PC-9 (cell line): ENCODE measurements at regions not wholly inside any gene's neighbourhood (a gene's known extent, or its start where the extent isn't known, plus 50 kb on each side); places are given as distances from the start of the nearest gene placed in this dataset.

Source experiments
- EZH2 ChIP-seq: fragments of 200-600 bp; sonication (generic); IDR thresholded peaks from 2 replicates; pipeline ENCODE4 v1.8.0; 2017; ENCODE audit warnings: antibody characterized with exemption, low read depth
- TF ChIP-seq, protein P1 (sequence below): fragments of 200-600 bp; sonication (generic); conservative IDR thresholded peaks from 2 replicates; pipeline ENCODE4 v1.6.1; 2017; ENCODE audit warnings: mixed run types, antibody characterized with exemption, mild to moderate bottlenecking, moderate library complexity

DNA sequence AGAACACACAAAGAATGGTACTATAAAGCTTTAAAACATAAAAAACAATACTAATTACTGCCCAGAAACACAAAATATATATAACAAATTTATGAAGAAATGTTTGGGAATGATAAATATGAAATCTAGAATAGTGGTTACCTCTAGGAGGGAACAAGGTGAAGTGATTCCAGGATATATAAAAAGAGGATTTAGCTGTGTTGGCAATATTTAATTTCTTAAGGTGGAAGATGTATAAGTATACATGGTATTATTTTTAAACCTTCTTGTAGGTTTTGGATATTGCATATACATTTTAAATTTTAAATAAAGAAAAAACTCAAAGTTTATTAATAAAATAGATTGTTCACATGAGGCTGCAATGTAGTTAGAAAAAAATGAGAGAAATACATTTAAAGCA is 112.7 kb upstream of the ZNF618 start:
- TF ChIP-seq, protein P1, sequence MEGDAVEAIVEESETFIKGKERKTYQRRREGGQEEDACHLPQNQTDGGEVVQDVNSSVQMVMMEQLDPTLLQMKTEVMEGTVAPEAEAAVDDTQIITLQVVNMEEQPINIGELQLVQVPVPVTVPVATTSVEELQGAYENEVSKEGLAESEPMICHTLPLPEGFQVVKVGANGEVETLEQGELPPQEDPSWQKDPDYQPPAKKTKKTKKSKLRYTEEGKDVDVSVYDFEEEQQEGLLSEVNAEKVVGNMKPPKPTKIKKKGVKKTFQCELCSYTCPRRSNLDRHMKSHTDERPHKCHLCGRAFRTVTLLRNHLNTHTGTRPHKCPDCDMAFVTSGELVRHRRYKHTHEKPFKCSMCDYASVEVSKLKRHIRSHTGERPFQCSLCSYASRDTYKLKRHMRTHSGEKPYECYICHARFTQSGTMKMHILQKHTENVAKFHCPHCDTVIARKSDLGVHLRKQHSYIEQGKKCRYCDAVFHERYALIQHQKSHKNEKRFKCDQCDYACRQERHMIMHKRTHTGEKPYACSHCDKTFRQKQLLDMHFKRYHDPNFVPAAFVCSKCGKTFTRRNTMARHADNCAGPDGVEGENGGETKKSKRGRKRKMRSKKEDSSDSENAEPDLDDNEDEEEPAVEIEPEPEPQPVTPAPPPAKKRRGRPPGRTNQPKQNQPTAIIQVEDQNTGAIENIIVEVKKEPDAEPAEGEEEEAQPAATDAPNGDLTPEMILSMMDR, result no peak
- TF ChIP-seq EZH2, result no peak
